ENCODE measurements at regions not wholly inside any gene's neighbourhood (a gene's known extent, or its start where the extent isn't known, plus 50 kb on each side); places are given as distances from the start of the nearest gene placed in this dataset.
A peak's percentile ranks its signal among the peaks of the same experiment; 100 is the strongest.

- TF ChIP-seq, protein P1, sequence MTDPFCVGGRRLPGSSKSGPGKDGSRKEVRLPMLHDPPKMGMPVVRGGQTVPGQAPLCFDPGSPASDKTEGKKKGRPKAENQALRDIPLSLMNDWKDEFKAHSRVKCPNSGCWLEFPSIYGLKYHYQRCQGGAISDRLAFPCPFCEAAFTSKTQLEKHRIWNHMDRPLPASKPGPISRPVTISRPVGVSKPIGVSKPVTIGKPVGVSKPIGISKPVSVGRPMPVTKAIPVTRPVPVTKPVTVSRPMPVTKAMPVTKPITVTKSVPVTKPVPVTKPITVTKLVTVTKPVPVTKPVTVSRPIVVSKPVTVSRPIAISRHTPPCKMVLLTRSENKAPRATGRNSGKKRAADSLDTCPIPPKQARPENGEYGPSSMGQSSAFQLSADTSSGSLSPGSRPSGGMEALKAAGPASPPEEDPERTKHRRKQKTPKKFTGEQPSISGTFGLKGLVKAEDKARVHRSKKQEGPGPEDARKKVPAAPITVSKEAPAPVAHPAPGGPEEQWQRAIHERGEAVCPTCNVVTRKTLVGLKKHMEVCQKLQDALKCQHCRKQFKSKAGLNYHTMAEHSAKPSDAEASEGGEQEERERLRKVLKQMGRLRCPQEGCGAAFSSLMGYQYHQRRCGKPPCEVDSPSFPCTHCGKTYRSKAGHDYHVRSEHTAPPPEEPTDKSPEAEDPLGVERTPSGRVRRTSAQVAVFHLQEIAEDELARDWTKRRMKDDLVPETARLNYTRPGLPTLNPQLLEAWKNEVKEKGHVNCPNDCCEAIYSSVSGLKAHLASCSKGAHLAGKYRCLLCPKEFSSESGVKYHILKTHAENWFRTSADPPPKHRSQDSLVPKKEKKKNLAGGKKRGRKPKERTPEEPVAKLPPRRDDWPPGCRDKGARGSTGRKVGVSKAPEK (CRISPR knock-in tag; IDR thresholded peaks at IDR 0.05; ENCODE audit: borderline replicate concordance) = no peak
- TF ChIP-seq STAG1 (CRISPR knock-in tag; IDR thresholded peaks at IDR 0.05) (peak; percentile 65), ZNF224 (CRISPR knock-in tag; IDR thresholded peaks at IDR 0.05) (no peak), SOX6 (IDR thresholded peaks at IDR 0.05) (no peak), SOX6 (CRISPR knock-in tag; IDR thresholded peaks at IDR 0.05) (no peak), KDM5B (CRISPR knock-in tag; IDR thresholded peaks at IDR 0.05; ENCODE audit: borderline replicate concordance) (no peak), AGO2 (optimal IDR thresholded peaks at IDR 0.05; ENCODE audit: low read depth, low read length) (no peak), CTCF (CRISPR knock-in tag; IDR thresholded peaks at IDR 0.05) (peak; percentile 52)
Observed at GRCh38 chr5:26700759-26701384, 337.5 kb downstream of the CDH9 start (continued).

DNA sequence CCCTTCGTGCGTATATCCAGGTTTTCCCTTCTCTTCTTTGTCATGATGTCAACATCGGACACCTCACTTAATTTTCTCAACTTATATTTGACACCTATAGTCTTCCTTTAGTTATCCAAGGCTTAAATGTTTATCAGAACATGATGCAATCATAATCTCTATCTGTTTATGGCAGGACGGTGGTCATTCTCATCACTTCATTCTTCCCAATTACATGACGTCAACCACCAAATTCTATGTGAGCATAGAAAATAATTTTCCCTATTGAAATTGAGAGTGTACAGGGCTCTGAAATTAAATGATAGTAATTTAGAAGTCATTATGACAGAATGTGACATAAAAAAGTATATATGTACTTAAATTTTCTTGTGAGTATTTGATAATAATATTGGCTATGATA, 345.4 kb downstream of the CDH9 start:
- no peaks in the 10 kb centered on the region for H3K4me1 ChIP-seq (ENCODE audit: insufficient read depth, low read length)
- no peak for FAIRE-seq
- in situ Hi-C loops (cut with HindIII; ENCODE audit: extremely low pct_ligation_motif_present, low pct_unique_long_range_greater_than_20kb) (no loop called here), intact Hi-C loops (cut with micrococcal nuclease; ENCODE audit: unreplicated experiment) (no loop called here)
- no peaks in the 10 kb centered on the region for H3K79me2 ChIP-seq (ENCODE audit: insufficient read depth, low read length)
- H3K4me2 ChIP-seq (ENCODE audit: low read depth, low read length) = no peak overlapping the region
- no TSS peak for BruUV-seq (replicated peaks)
- no peak overlapping the region for H3K27ac ChIP-seq (ENCODE audit: extremely low read length, insufficient read depth, low read length)
- no peak for TF ChIP-seq RFX5 (IDR thresholded peaks at IDR 0.05; ENCODE audit: low read depth, low read length)
- no peak for TF ChIP-seq ZNF33A (CRISPR knock-in tag; IDR thresholded peaks at IDR 0.05; ENCODE audit: borderline replicate concordance)
- no peak for TF ChIP-seq ZZZ3 (CRISPR knock-in tag; IDR thresholded peaks at IDR 0.05; ENCODE audit: borderline replicate concordance)
- no peak for TF ChIP-seq NONO (IDR thresholded peaks at IDR 0.05)
- no peak for TF ChIP-seq NONO (CRISPR knock-in tag; conservative IDR thresholded peaks at IDR 0.05)
- no peak for TF ChIP-seq NCOA5 (CRISPR knock-in tag; IDR thresholded peaks at IDR 0.05)
- TF ChIP-seq TGIF2 (CRISPR knock-in tag; IDR thresholded peaks at IDR 0.05) = no peak
- peak; percentile 86 for TF ChIP-seq ATF7 (IDR thresholded peaks at IDR 0.05)
- no peak for TF ChIP-seq ATF7 (CRISPR knock-in tag; IDR thresholded peaks at IDR 0.05)
- TF ChIP-seq ZNF710 (CRISPR knock-in tag; IDR thresholded peaks at IDR 0.05; ENCODE audit: borderline replicate concordance) = no peak
- TF ChIP-seq CREB1 (IDR thresholded peaks at IDR 0.05) = peak; percentile 75
- TF ChIP-seq CREB1 (CRISPR knock-in tag; IDR thresholded peaks at IDR 0.05) = no peak
- TF ChIP-seq DMAP1 (CRISPR knock-in tag; IDR thresholded peaks at IDR 0.05) = no peak
- 0 out of 2 replicates have a peak, but pooled peaks cover 9% of the 10 kb centered on the region for H3K9me3 ChIP-seq (ENCODE audit: low read length)
- H3K36me3 ChIP-seq (replicated peaks in 1 of 2; ENCODE audit: control insufficient read depth in 1 of 2, insufficient read depth in 2 of 2, low read length in 2 of 2) = no peaks in the 10 kb centered on the region
- ATAC-seq = no peak
- no peak overlapping the region for H2AFZ ChIP-seq (ENCODE audit: low read length)
- CTCF ChIA-PET (ENCODE audit: low intra/inter-chr PET ratio, low total read pairs) = no interaction called here
- H3K4me3 ChIP-seq (replicated peaks in 1 of 3; ENCODE audit: insufficient read depth in 1 of 3, low read depth in 2 of 3, low read length in 3 of 3) = no peak overlapping the region
- no peaks in the 10 kb centered on the region for H3K27me3 ChIP-seq (ENCODE audit: control insufficient read depth in 1 of 2, insufficient read depth in 2 of 2, low read length in 2 of 2)
- no peaks in the 10 kb centered on the region for H4K20me1 ChIP-seq (ENCODE audit: insufficient read depth, low read length)
- POLR2A ChIA-PET = no interaction called here
- DNase-seq (ENCODE audit: low spot score) = no peak
- H3K9ac ChIP-seq (ENCODE audit: insufficient read depth, low read depth, low read length) = no peak overlapping the region
- WGBS (ENCODE audit: low lambda C conversion rate) = 6% methylated on average over 5 of the region's 5 CpGs
